HCT116 (cell line): ENCODE measurements at regions not wholly inside any gene's neighbourhood (a gene's known extent, or its start where the extent isn't known, plus 50 kb on each side); places are given as distances from the start of the nearest gene placed in this dataset.

Source experiments
- ATAC-seq: fragments of 200-7000 bp; cut with Tn5 transposase; 2 replicates; pipeline ENCODE4 v1.9.1; 2020; ENCODE audit warnings: mild to moderate bottlenecking, moderate library complexity
- BruUV-seq: library from RNA; stranded (reverse); fragments of 400-500 nt; replicated peaks from 2 replicates; lab custom pipeline; 2021; lab: Mats Ljungman, UMichigan
- CTCF ChIA-PET: fragments of 300-600 bp; sonication (Branson Sonifier 250); formaldehyde crosslinking; loops from one replicate; lab custom pipeline; 2021; ENCODE audit warnings: antibody characterized with exemption; lab: Charles Lee
- POLR2A ChIA-PET: fragments of 300-600, 350-600 bp; sonication (Branson Sonifier 250); formaldehyde crosslinking; loops from one replicate; lab custom pipeline; 2021; ENCODE audit warnings: antibody characterized with exemption; lab: Charles Lee
- RAD21 ChIA-PET, 2 experiments: fragments of 300-600 bp; sonication (Branson Sonifier 250); formaldehyde crosslinking; loops; one replicate each; lab custom pipeline; 2023; ENCODE audit warnings: low total read pairs in 2 of 2; ENCODE audit not compliant: uncharacterized antibody in 2 of 2, unreplicated experiment in 2 of 2, low non-redundant PET in 1 of 2; lab: Charles Lee
- DNase-seq: peaks from one replicate; pipeline ENCODE4 v3.0.0-alpha.2; 2010; ENCODE audit warnings: low read depth, low spot score
- H2AFZ ChIP-seq: fragments of 200-600 bp; shearing (Covaris generic), sonication (generic); 2 replicates; pipeline ENCODE4 v1.6.1; 2017; ENCODE audit warnings: low read depth, mixed run types, mixed read lengths, antibody characterized with exemption, low read length; ENCODE audit not compliant: poor library complexity, severe bottlenecking
- H3K27ac ChIP-seq: 2 replicates; pipeline ENCODE4 v1.5.1; 2012; ENCODE audit warnings: low read depth, low read length
- H3K27me3 ChIP-seq: fragments of 200-600 bp; sonication (generic); 2 replicates; pipeline ENCODE4 v1.6.1; 2016; ENCODE audit warnings: mixed run types, low read length, mixed read lengths; ENCODE audit not compliant: insufficient read depth
- H3K36me3 ChIP-seq, 2 experiments: fragments of 200-500 bp in 1 of 2; fragments of 200-600 bp in 1 of 2; sonication (Bioruptor generic) in 1 of 2; sonication (generic) in 1 of 2; 2 replicates each; pipeline versions ENCODE4 v1.5.1 to v1.6.1; 2014 to 2016; ENCODE audit warnings: low read length in 2 of 2, inconsistent platforms in 1 of 2, mixed read lengths in 1 of 2, mixed run types in 1 of 2; ENCODE audit not compliant: insufficient read depth in 2 of 2, control insufficient read depth in 1 of 2
- H3K4me1 ChIP-seq, 2 experiments: fragments of 200-600 bp in 1 of 2; sonication (generic) in 1 of 2; 2 replicates each; pipeline versions ENCODE4 v1.5.1 to v1.6.1; 2012 to 2017; ENCODE audit warnings: low read length in 2 of 2, inconsistent platforms in 1 of 2, mild to moderate bottlenecking in 1 of 2, mixed read lengths in 1 of 2, mixed run types in 1 of 2, moderate library complexity in 1 of 2; ENCODE audit not compliant: insufficient read depth in 2 of 2, control insufficient read depth in 1 of 2
- H3K4me2 ChIP-seq: fragments of 200-600 bp; sonication (generic); 2 replicates; pipeline ENCODE4 v1.6.1; 2017; ENCODE audit warnings: mixed run types, low read length, mixed read lengths
- H3K4me3 ChIP-seq, 2 experiments: fragments of 200-600 bp in 1 of 2; sonication (generic) in 1 of 2; replicated peaks in 1 of 2; 2 replicates each; pipeline ENCODE4 v1.5.1; 2011 to 2016; ENCODE audit warnings: low read length in 2 of 2, control low read depth in 1 of 2, low read depth in 1 of 2, mild to moderate bottlenecking in 1 of 2, mixed read lengths in 1 of 2, mixed run types in 1 of 2
- H3K79me2 ChIP-seq: fragments of 200-600 bp; sonication (generic); 2 replicates; pipeline ENCODE4 v1.6.1; 2017; ENCODE audit warnings: mild to moderate bottlenecking, mixed run types, low read length, moderate library complexity, mixed read lengths; ENCODE audit not compliant: insufficient read depth
- H3K9ac ChIP-seq: fragments of 200-600 bp; sonication (generic); 2 replicates; pipeline ENCODE4 v1.6.1; 2016; ENCODE audit warnings: low read length, mixed read lengths
- H3K9me2 ChIP-seq: fragments of 200-600 bp; sonication (generic), shearing (Covaris generic); 2 replicates; pipeline ENCODE4 v1.6.1; 2017; ENCODE audit warnings: mixed run types, mild to moderate bottlenecking, moderate library complexity; ENCODE audit not compliant: insufficient read depth
- H3K9me3 ChIP-seq, 2 experiments: fragments of 200-500 bp in 1 of 2; fragments of 200-600 bp in 1 of 2; sonication (Bioruptor generic) in 1 of 2; sonication (generic) in 1 of 2; 2 replicates each; pipeline ENCODE4 v1.6.1; 2014 to 2017; ENCODE audit warnings: low read length in 2 of 2, mixed read lengths in 2 of 2, inconsistent platforms in 1 of 2, low read depth in 1 of 2, mild to moderate bottlenecking in 1 of 2, mixed run types in 1 of 2, moderate library complexity in 1 of 2; ENCODE audit not compliant: control insufficient read depth in 1 of 2, insufficient read depth in 1 of 2
- H4K20me1 ChIP-seq: fragments of 200-600 bp; sonication (generic), shearing (Covaris generic); 2 replicates; pipeline ENCODE4 v1.6.1; 2017; ENCODE audit warnings: mixed run types, mild to moderate bottlenecking, moderate library complexity; ENCODE audit not compliant: insufficient read depth
- CBX3 ChIP-seq: IDR thresholded peaks from 2 replicates; pipeline ENCODE4 v1.6.1; 2012; ENCODE audit warnings: low read depth
- CEBPB ChIP-seq: IDR thresholded peaks from 2 replicates; pipeline ENCODE4 v1.6.1; 2012; ENCODE audit warnings: low read depth
- EGR1 ChIP-seq: IDR thresholded peaks from 2 replicates; pipeline ENCODE4 v1.6.1; 2012; ENCODE audit warnings: low read depth
- ELF1 ChIP-seq: IDR thresholded peaks from 2 replicates; pipeline ENCODE4 v1.6.1; 2012; ENCODE audit warnings: low read depth, borderline replicate concordance
- EZH2phosphoT487 ChIP-seq: fragments of 200-600 bp; IDR thresholded peaks from 2 replicates; pipeline ENCODE4 v1.6.1; 2018; ENCODE audit warnings: antibody characterized with exemption, borderline replicate concordance
- FOSL1 ChIP-seq: IDR thresholded peaks from 2 replicates; pipeline ENCODE4 v1.6.1; 2012; ENCODE audit warnings: low read depth
- MAX ChIP-seq: IDR thresholded peaks from 2 replicates; pipeline ENCODE4 v1.6.1; 2012
- POLR2A ChIP-seq: IDR thresholded peaks from 2 replicates; pipeline ENCODE4 v1.7.0; 2011; ENCODE audit warnings: borderline replicate concordance; ENCODE audit not compliant: insufficient read depth, insufficient read length; ENCODE audit errors: extremely low read depth
- POLR2AphosphoS5 ChIP-seq: IDR thresholded peaks from 2 replicates; pipeline ENCODE4 v1.6.1; 2011; ENCODE audit warnings: mild to moderate bottlenecking, low read depth, low read length, moderate library complexity
- RAD21 ChIP-seq: IDR thresholded peaks from 2 replicates; pipeline ENCODE4 v1.6.1; 2012; ENCODE audit warnings: low read depth, mild to moderate bottlenecking
- REST ChIP-seq: IDR thresholded peaks from 2 replicates; pipeline ENCODE4 v1.6.1; 2012; ENCODE audit warnings: low read depth
- SRF ChIP-seq: IDR thresholded peaks from 2 replicates; pipeline ENCODE4 v1.6.1; 2012; ENCODE audit warnings: low read depth
- TCF7L2 ChIP-seq: IDR thresholded peaks from 2 replicates; pipeline ENCODE4 v1.7.0; 2011; ENCODE audit warnings: borderline replicate concordance, inconsistent platforms; ENCODE audit not compliant: insufficient read depth, insufficient read length; ENCODE audit errors: extremely low read depth
- ZFX ChIP-seq: fragments of 450-650 bp; IDR thresholded peaks from 2 replicates; pipeline ENCODE4 v1.6.1; 2017
- intact Hi-C: fragments of 100-400 bp; cut with micrococcal nuclease; formaldehyde crosslinking; loops from 2 replicates; pipeline ENCODE4 v1.10.0; 2022
- TF ChIP-seq, protein P1 (sequence below): IDR thresholded peaks from 2 replicates; pipeline ENCODE4 v1.6.1; 2011; ENCODE audit warnings: mild to moderate bottlenecking, low read length, moderate library complexity; ENCODE audit not compliant: insufficient replicate concordance; ENCODE audit errors: extremely low read depth

DNA sequence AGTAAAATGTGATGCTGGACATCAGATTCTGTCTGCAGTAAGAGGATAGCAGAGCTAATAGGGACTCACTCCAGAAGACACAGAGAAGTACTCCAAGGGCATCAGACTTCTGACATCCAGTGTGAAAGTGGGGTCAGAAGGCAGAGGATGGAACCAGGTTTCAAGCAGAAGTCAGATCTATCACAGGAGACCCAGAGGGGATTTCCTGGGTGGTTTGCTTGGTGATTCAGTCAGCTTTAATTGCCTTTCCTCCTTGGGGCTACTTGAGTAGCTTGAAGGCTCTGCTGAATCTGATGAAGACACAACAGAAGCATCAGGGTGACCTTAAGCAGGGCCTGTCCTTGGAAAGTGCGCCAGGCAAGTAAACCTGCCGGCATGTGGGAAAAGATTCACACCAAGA, 300.6 kb downstream of the COG6 start:
- no peak for DNase-seq
- no TSS peak for BruUV-seq
- Histone ChIP-seq H3K9ac (no peak overlapping the region), H3K79me2 (no peaks in the 10 kb centered on the region), H4K20me1 (no peaks in the 10 kb centered on the region), H3K36me3 (no peaks in the 10 kb centered on the region), H3K9me2 (no peaks in the 10 kb centered on the region), H3K27ac (no peak overlapping the region), H3K4me1 (no peaks in the 10 kb centered on the region), H2AFZ (no peak overlapping the region), H3K4me2 (no peak overlapping the region), H3K9me3 (no peaks in the 10 kb centered on the region), H3K27me3 (0 out of 2 replicates have a peak, but pooled peaks cover 4% of the 10 kb centered on the region), H3K4me3 (no peak overlapping the region)
- ChIA-PET CTCF (interaction anchor here (1.7 kb wide), 1 partner anchor 13 kb away, joined by 4 read pairs; no protein-coding TSS in a partner anchor), POLR2A (no interaction called here), RAD21 (no interaction called here)
- no peak for ATAC-seq
- no peak for TF ChIP-seq POLR2A
- TF ChIP-seq FOSL1: no peak
- TF ChIP-seq CEBPB: no peak
- no peak for TF ChIP-seq CBX3
- no peak for TF ChIP-seq ZFX
- TF ChIP-seq TCF7L2: no peak
- intact Hi-C loops: no loop called here

DNA sequence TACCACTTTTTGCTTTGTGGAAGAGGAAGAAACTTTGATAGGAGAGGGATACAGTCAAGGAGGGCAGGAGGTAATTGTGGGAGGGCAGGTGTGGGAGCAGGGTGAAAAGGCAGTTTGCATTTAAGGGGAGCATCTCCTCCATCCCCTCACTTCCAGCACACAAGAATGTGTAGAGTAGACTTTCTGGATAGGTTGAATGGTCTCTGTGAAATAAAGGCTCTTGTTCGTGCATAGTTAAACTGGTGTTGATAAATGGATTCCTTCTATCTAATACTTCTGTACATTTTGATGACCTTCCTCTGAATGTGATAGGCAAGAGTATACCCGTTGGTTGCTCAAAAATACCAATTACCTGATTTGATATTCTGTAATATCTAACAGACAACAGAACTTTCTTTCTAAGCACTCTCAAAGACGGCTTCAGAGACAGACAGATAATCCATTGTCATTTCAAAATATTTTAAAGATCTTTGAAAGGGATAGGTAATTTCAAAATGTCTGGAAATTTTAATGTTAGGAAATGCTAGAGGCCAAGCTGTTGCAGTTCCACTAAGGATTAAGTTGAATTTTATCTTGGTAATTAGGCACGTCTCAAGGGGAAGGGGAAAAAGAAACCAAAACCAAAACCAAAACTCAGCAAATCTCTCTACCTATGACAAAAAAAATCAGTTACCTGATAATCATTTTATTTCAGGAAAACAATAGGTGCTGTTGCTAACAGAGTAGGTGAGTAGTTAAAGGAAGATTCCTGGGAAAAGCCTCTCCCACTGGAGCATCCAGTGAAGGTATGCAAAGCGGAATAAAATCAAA, 302.6 kb downstream of the COG6 start:
- intact Hi-C loops: no loop called here
- TF ChIP-seq SRF (no peak), EGR1 (no peak), FOSL1 (no peak), REST (no peak), TCF7L2 (no peak), RAD21 (no peak), EZH2phosphoT487 (no peak), MAX (no peak), CBX3 (no peak), POLR2AphosphoS5 (no peak), ELF1 (no peak)
- TF ChIP-seq, protein P1, sequence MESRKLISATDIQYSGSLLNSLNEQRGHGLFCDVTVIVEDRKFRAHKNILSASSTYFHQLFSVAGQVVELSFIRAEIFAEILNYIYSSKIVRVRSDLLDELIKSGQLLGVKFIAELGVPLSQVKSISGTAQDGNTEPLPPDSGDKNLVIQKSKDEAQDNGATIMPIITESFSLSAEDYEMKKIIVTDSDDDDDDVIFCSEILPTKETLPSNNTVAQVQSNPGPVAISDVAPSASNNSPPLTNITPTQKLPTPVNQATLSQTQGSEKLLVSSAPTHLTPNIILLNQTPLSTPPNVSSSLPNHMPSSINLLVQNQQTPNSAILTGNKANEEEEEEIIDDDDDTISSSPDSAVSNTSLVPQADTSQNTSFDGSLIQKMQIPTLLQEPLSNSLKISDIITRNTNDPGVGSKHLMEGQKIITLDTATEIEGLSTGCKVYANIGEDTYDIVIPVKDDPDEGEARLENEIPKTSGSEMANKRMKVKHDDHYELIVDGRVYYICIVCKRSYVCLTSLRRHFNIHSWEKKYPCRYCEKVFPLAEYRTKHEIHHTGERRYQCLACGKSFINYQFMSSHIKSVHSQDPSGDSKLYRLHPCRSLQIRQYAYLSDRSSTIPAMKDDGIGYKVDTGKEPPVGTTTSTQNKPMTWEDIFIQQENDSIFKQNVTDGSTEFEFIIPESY: no peak

More for the DNA sequence above, 302.6 kb downstream of the COG6 start:
- no peak overlapping the region for H3K27ac ChIP-seq
- no peaks in the 10 kb centered on the region for H3K36me3 ChIP-seq
- no peak overlapping the region for H3K9ac ChIP-seq
- no peak overlapping the region for H3K4me3 ChIP-seq
- ChIA-PET RAD21 (no interaction called here), CTCF (no interaction called here), POLR2A (no interaction called here)
- H3K9me3 ChIP-seq: no peaks in the 10 kb centered on the region
- no TSS peak for BruUV-seq
- no peak overlapping the region for H3K4me2 ChIP-seq
- H4K20me1 ChIP-seq: no peaks in the 10 kb centered on the region
- no peaks in the 10 kb centered on the region for H3K79me2 ChIP-seq
- no peak overlapping the region for H2AFZ ChIP-seq
- H3K9me2 ChIP-seq: no peaks in the 10 kb centered on the region
- ATAC-seq: no peak
- DNase-seq: no peak
- no peaks in the 10 kb centered on the region for H3K4me1 ChIP-seq
- H3K27me3 ChIP-seq: 0 out of 2 replicates have a peak, but pooled peaks cover 4% of the 10 kb centered on the region
